ENCODE measurements at regions not wholly inside any gene's neighbourhood (a gene's known extent, or its start where the extent isn't known, plus 50 kb on each side); places are given as distances from the start of the nearest gene placed in this dataset.

- Histone ChIP-seq H3K36me3 (ENCODE audit: control insufficient read depth in 1 of 2, insufficient read depth in 2 of 2, low read length in 2 of 2) (no peaks in the 10 kb centered on the region), H2BK5ac (ENCODE audit: low read depth, low read length, poor library complexity) (no peak overlapping the region), H4K91ac (ENCODE audit: low read depth, low read length) (no peak overlapping the region), H3K14ac (ENCODE audit: low read length) (peak overlapping the region; percentile 18), H3K4me1 (ENCODE audit: control insufficient read depth in 1 of 2, insufficient read depth in 2 of 2, low read length in 2 of 2) (peaks cover 4 to 9% of the 10 kb centered on the region in 2 experiments), H2AFZ (ENCODE audit: insufficient read depth, low read length, poor library complexity) (no peak overlapping the region), H4K8ac (ENCODE audit: low read depth, low read length) (no peak overlapping the region), H4K12ac (ENCODE audit: low read depth, low read length) (no peak overlapping the region), H3K9ac (ENCODE audit: low read length) (no peak overlapping the region), H2BK12ac (ENCODE audit: low read length) (peak overlapping the region; percentile 85), H3K23ac (ENCODE audit: low read length) (no peak overlapping the region), H3K27ac (ENCODE audit: low read depth, low read length) (no peak overlapping the region), H2BK120ac (ENCODE audit: insufficient read depth, low read length, poor library complexity) (peak overlapping the region; percentile 1), H3K9me3 (ENCODE audit: insufficient read depth, low read depth, low read length) (no peaks in the 10 kb centered on the region), H3K4me2 (ENCODE audit: low read length) (no peak overlapping the region), H3K27me3 (ENCODE audit: insufficient read depth, low read length) (no peaks in the 10 kb centered on the region), H2AK5ac (ENCODE audit: low read length) (no peak overlapping the region), H3K4me3 (ENCODE audit: low read depth, low read length) (no peak overlapping the region), H3K4ac (ENCODE audit: low read depth, low read length) (no peak overlapping the region), H3K79me2 (ENCODE audit: control insufficient read depth, insufficient read depth, low read length, poor library complexity) (no peaks in the 10 kb centered on the region), H3K79me1 (ENCODE audit: low read length) (peaks cover 15% of the 10 kb centered on the region), H3K18ac (ENCODE audit: low read length) (no peak overlapping the region)
- WGBS (ENCODE audit: extremely low coverage, insufficient coverage, insufficient read length), result no CpG with 5 or more reads among the region's 9 CpGs
- DNase-seq, result peak in 1 of 2 donors; percentile 17
Measured at GRCh38 chr1:209349363-209350308, 233.9 kb upstream of the CAMK1G start.

DNA sequence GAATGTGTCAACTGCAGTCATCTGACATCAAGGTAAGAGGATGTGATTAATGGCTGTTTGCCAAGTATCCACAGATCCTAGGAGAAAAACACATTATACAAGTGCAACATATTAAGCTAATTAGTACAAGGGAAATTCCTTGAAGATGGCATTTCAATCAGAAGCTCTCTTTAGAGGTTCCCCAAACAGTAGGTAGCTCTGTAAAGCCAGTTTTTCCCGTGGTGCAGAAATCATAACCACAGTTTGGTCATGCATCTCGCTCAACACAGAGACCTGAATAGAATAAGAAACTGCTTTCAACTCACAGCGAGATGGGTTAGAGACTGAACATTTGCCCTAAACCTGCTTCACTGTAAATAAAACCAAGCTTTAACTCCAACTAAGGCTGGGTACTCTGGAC, 230.5 kb upstream of the CAMK1G start:
- no peak for DNase-seq

GRCh38 chr1:209354111-209354839, 229.2 kb upstream of the CAMK1G start:
- peak; percentile 93 to 98 for DNase-seq
- Histone ChIP-seq H3K27me3 (ENCODE audit: insufficient read depth, low read length) (no peaks in the 10 kb centered on the region), H3K18ac (ENCODE audit: low read length) (peak overlapping the region; percentile 56), H2BK5ac (ENCODE audit: low read depth, low read length, poor library complexity) (peak overlapping the region; percentile 58), H3K36me3 (ENCODE audit: control insufficient read depth in 1 of 2, insufficient read depth in 2 of 2, low read length in 2 of 2) (no peaks in the 10 kb centered on the region), H3K9ac (ENCODE audit: low read length) (peak overlapping the region; percentile 64), H3K27ac (ENCODE audit: low read depth, low read length) (peak overlapping the region; percentile 61), H3K23ac (ENCODE audit: low read length) (peak overlapping the region; percentile 25), H3K9me3 (ENCODE audit: insufficient read depth, low read depth, low read length) (no peaks in the 10 kb centered on the region), H3K14ac (ENCODE audit: low read length) (peak overlapping the region; percentile 65), H3K4ac (ENCODE audit: low read depth, low read length) (peak overlapping the region; percentile 61), H3K4me3 (ENCODE audit: low read depth, low read length) (no peak overlapping the region), H3K79me1 (ENCODE audit: low read length) (peaks cover 37% of the 10 kb centered on the region), H3K4me2 (ENCODE audit: low read length) (no peak overlapping the region), H2BK120ac (ENCODE audit: insufficient read depth, low read length, poor library complexity) (peak overlapping the region; percentile 81), H2BK12ac (ENCODE audit: low read length) (peak overlapping the region; percentile 96), H4K91ac (ENCODE audit: low read depth, low read length) (peak overlapping the region; percentile 72), H3K79me2 (ENCODE audit: control insufficient read depth, insufficient read depth, low read length, poor library complexity) (peaks cover 2% of the 10 kb centered on the region), H4K12ac (ENCODE audit: low read depth, low read length) (no peak overlapping the region), H4K8ac (ENCODE audit: low read depth, low read length) (peak overlapping the region; percentile 58), H3K4me1 (ENCODE audit: control insufficient read depth in 1 of 2, insufficient read depth in 2 of 2, low read length in 2 of 2) (peaks cover 19 to 29% of the 10 kb centered on the region in 2 experiments), H2AK5ac (ENCODE audit: low read length) (no peak overlapping the region), H2AFZ (ENCODE audit: insufficient read depth, low read length, poor library complexity) (no peak overlapping the region)
- WGBS (ENCODE audit: extremely low coverage, insufficient coverage, insufficient read length), result no CpG with 5 or more reads among the region's 20 CpGs

More for the DNA sequence above, 230.5 kb upstream of the CAMK1G start:
- H2BK12ac ChIP-seq (ENCODE audit: low read length), result peak overlapping the region; percentile 28
- no peak overlapping the region for H3K4me2 ChIP-seq (ENCODE audit: low read length)
- no peak overlapping the region for H2BK120ac ChIP-seq (ENCODE audit: insufficient read depth, low read length, poor library complexity)
- H3K4ac ChIP-seq (ENCODE audit: low read depth, low read length), result no peak overlapping the region
- H4K91ac ChIP-seq (ENCODE audit: low read depth, low read length), result no peak overlapping the region
- H4K12ac ChIP-seq (ENCODE audit: low read depth, low read length), result no peak overlapping the region
- no CpG with 5 or more reads among the region's 3 CpGs for WGBS (ENCODE audit: extremely low coverage, insufficient coverage, insufficient read length)
- no peaks in the 10 kb centered on the region for H3K27me3 ChIP-seq (ENCODE audit: insufficient read depth, low read length)
- no peak overlapping the region for H3K18ac ChIP-seq (ENCODE audit: low read length)
- no peak overlapping the region for H3K23ac ChIP-seq (ENCODE audit: low read length)
- H3K4me1 ChIP-seq (ENCODE audit: control insufficient read depth in 1 of 2, insufficient read depth in 2 of 2, low read length in 2 of 2), result peaks cover 19 to 29% of the 10 kb centered on the region in 2 experiments
- H2AK5ac ChIP-seq (ENCODE audit: low read length), result no peak overlapping the region
- H3K14ac ChIP-seq (ENCODE audit: low read length), result no peak overlapping the region
- H3K9ac ChIP-seq (ENCODE audit: low read length), result no peak overlapping the region
- H4K8ac ChIP-seq (ENCODE audit: low read depth, low read length), result no peak overlapping the region
- H2AFZ ChIP-seq (ENCODE audit: insufficient read depth, low read length, poor library complexity), result no peak overlapping the region
- no peak overlapping the region for H3K27ac ChIP-seq (ENCODE audit: low read depth, low read length)
- no peaks in the 10 kb centered on the region for H3K9me3 ChIP-seq (ENCODE audit: insufficient read depth, low read depth, low read length)
- H3K79me2 ChIP-seq (ENCODE audit: control insufficient read depth, insufficient read depth, low read length, poor library complexity), result peaks cover 2% of the 10 kb centered on the region
- H3K36me3 ChIP-seq (ENCODE audit: control insufficient read depth in 1 of 2, insufficient read depth in 2 of 2, low read length in 2 of 2), result no peaks in the 10 kb centered on the region
- H3K4me3 ChIP-seq (ENCODE audit: low read depth, low read length), result no peak overlapping the region
- no peak overlapping the region for H2BK5ac ChIP-seq (ENCODE audit: low read depth, low read length, poor library complexity)
- H3K79me1 ChIP-seq (ENCODE audit: low read length), result peaks cover 37% of the 10 kb centered on the region

GRCh38 chr1:209354840-209355165, 228.7 kb upstream of the CAMK1G start:
- peak overlapping the region; percentile 46 for H4K8ac ChIP-seq (ENCODE audit: low read depth, low read length)
- peaks cover 35% of the 10 kb centered on the region for H3K79me1 ChIP-seq (ENCODE audit: low read length)
- peaks cover 19 to 24% of the 10 kb centered on the region in 2 experiments for H3K4me1 ChIP-seq (ENCODE audit: control insufficient read depth in 1 of 2, insufficient read depth in 2 of 2, low read length in 2 of 2)
- H3K23ac ChIP-seq (ENCODE audit: low read length), result no peak overlapping the region
- H2BK120ac ChIP-seq (ENCODE audit: insufficient read depth, low read length, poor library complexity), result peak overlapping the region; percentile 61
- peaks cover 2% of the 10 kb centered on the region for H3K79me2 ChIP-seq (ENCODE audit: control insufficient read depth, insufficient read depth, low read length, poor library complexity)
- H2AK5ac ChIP-seq (ENCODE audit: low read length), result no peak overlapping the region
- no peak overlapping the region for H3K18ac ChIP-seq (ENCODE audit: low read length)
- H3K27me3 ChIP-seq (ENCODE audit: insufficient read depth, low read length), result no peaks in the 10 kb centered on the region
- no peak overlapping the region for H3K4me3 ChIP-seq (ENCODE audit: low read depth, low read length)
- no peaks in the 10 kb centered on the region for H3K36me3 ChIP-seq (ENCODE audit: control insufficient read depth in 1 of 2, insufficient read depth in 2 of 2, low read length in 2 of 2)
- no peaks in the 10 kb centered on the region for H3K9me3 ChIP-seq (ENCODE audit: insufficient read depth, low read depth, low read length)
- no CpG with 5 or more reads among the region's 4 CpGs for WGBS (ENCODE audit: extremely low coverage, insufficient coverage, insufficient read length)
- peak overlapping the region; percentile 86 for H4K91ac ChIP-seq (ENCODE audit: low read depth, low read length)
- H3K27ac ChIP-seq (ENCODE audit: low read depth, low read length), result peak overlapping the region; percentile 61
- no peak overlapping the region for H4K12ac ChIP-seq (ENCODE audit: low read depth, low read length)
- no peak overlapping the region for H3K9ac ChIP-seq (ENCODE audit: low read length)
- H3K4me2 ChIP-seq (ENCODE audit: low read length), result no peak overlapping the region
- peak overlapping the region; percentile 91 for H2BK12ac ChIP-seq (ENCODE audit: low read length)
- H3K4ac ChIP-seq (ENCODE audit: low read depth, low read length), result no peak overlapping the region
- no peak overlapping the region for H3K14ac ChIP-seq (ENCODE audit: low read length)
- DNase-seq, result no peak
- H2AFZ ChIP-seq (ENCODE audit: insufficient read depth, low read length, poor library complexity), result no peak overlapping the region
- H2BK5ac ChIP-seq (ENCODE audit: low read depth, low read length, poor library complexity), result peak overlapping the region; percentile 58
